Ovary (tissue), 3 donors: ENCODE measurements at regions not wholly inside any gene's neighbourhood (a gene's known extent, or its start where the extent isn't known, plus 50 kb on each side); places are given as distances from the start of the nearest gene placed in this dataset.

Experiments
- EP300 ChIP-seq: sonication (generic); formaldehyde crosslinking; IDR thresholded peaks from one replicate; pipeline ENCODE4 v1.6.1; 2017; ENCODE audit warnings: antibody characterized with exemption
- POLR2A ChIP-seq: fragments of 450-650 bp; IDR thresholded peaks from one replicate; pipeline ENCODE4 v1.6.1; 2017; ENCODE audit warnings: antibody characterized with exemption, mild to moderate bottlenecking, moderate library complexity
- TF ChIP-seq, protein P1 (sequence below), 3 donors: fragments of 450-650 bp in 2 of 3; fragments of 200-600 bp in 1 of 3; IDR thresholded peaks; one replicate each; pipeline versions ENCODE4 v1.5.1 to v1.8.0; 2016 to 2022; ENCODE audit warnings: antibody characterized with exemption in 3 of 3, mild to moderate bottlenecking in 1 of 3
- donor health status: DM: no; HTN: no; CAD: no.

DNA sequence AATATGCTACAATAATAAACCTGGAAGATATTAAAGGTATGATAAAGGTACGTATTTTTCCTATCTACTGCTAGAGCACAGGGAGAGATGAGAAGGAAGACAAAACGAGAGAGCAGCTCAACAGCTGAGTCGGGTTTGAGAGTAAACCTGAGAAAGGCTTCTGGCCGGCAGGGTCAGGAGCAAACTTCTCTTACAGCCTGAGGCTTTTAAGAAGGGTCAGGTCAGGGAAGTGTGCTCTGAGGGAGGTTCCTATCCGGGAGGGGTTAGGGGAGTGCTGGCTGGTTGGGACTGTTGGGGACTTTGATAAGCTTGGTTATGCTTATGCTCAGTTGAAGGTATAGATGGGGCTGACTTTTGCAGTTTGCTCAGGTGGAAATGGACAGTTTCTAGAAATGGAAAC is 77.7 kb upstream of the PRR20A start:
- TF ChIP-seq, protein P1, sequence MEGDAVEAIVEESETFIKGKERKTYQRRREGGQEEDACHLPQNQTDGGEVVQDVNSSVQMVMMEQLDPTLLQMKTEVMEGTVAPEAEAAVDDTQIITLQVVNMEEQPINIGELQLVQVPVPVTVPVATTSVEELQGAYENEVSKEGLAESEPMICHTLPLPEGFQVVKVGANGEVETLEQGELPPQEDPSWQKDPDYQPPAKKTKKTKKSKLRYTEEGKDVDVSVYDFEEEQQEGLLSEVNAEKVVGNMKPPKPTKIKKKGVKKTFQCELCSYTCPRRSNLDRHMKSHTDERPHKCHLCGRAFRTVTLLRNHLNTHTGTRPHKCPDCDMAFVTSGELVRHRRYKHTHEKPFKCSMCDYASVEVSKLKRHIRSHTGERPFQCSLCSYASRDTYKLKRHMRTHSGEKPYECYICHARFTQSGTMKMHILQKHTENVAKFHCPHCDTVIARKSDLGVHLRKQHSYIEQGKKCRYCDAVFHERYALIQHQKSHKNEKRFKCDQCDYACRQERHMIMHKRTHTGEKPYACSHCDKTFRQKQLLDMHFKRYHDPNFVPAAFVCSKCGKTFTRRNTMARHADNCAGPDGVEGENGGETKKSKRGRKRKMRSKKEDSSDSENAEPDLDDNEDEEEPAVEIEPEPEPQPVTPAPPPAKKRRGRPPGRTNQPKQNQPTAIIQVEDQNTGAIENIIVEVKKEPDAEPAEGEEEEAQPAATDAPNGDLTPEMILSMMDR (IDR thresholded peaks at IDR 0.05) = no peak
- TF ChIP-seq POLR2A (no peak), EP300 (no peak)
